GM21390 (cell line): ENCODE measurements at regions not wholly inside any gene's neighbourhood (a gene's known extent, or its start where the extent isn't known, plus 50 kb on each side); places are given as distances from the start of the nearest gene placed in this dataset.

Experiments
- ATAC-seq: cut with Tn5 transposase; IDR thresholded peaks from one replicate; pipeline ENCODE4 v1.9.1; 2021; ENCODE audit not compliant: unreplicated experiment

GRCh38 chr9:7899753-7900152 lies 100.2 kb upstream of the DMAC1 start:
- ATAC-seq = no peak

GRCh38 chr9:7894231-7894630 lies 94.7 kb upstream of the DMAC1 start:
- no peak for ATAC-seq

GRCh38 chr9:7892975-7893374 lies 93.4 kb upstream of the DMAC1 start:
- no peak for ATAC-seq

GRCh38 chr9:7879551-7880245 lies 80.1 kb upstream of the DMAC1 start:
- no peak for ATAC-seq

GRCh38 chr9:7871977-7872730 lies 72.6 kb upstream of the DMAC1 start:
- ATAC-seq = no peak

GRCh38 chr9:7869340-7869739 lies 69.8 kb upstream of the DMAC1 start:
- ATAC-seq = no peak

GRCh38 chr9:7862170-7862569 lies 62.6 kb upstream of the DMAC1 start:
- ATAC-seq = no peak

GRCh38 chr9:7861086-7861485 lies 61.5 kb upstream of the DMAC1 start:
- no peak for ATAC-seq

GRCh38 chr9:7860335-7860709 lies 60.7 kb upstream of the DMAC1 start:
- no peak for ATAC-seq

GRCh38 chr9:7859701-7860334 lies 60.2 kb upstream of the DMAC1 start:
- no peak for ATAC-seq

- no peak for ATAC-seq
These were observed 58.6 kb upstream of the DMAC1 start for GRCh38 chr9:7858166-7858565.

GRCh38 chr9:7854763-7855162 lies 55.2 kb upstream of the DMAC1 start:
- no peak for ATAC-seq
